ENCODE measurements at regions not wholly inside any gene's neighbourhood (a gene's known extent, or its start where the extent isn't known, plus 50 kb on each side); places are given as distances from the start of the nearest gene placed in this dataset.

DNA sequence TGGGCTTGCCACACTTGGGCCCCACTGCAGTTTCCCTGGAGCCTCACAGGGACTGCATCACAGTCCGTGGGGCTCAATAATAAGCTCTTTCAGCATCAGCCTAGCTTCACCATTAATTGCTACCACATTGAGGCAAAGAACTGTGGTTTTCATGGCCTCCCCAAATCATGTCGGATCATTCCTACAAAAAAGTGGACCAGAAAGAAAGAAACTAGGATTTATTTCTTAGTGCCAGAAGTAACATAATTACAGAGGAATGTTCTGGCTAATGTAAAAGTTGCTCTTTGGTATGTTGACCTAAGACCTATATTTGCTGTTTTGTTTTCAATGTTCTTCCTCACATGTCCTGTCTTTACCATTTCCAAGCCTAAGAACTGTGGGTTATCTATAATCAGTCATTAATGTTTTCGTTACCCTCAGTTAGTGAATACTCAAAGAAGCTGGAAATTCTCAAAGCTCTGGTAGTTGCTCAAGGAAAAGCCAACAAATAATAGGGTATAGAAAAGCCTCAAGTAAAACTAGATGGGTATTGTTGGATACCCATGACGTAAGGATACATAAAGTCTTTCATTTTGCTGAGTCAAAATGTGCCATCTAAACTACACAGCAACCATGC is 173.9 kb downstream of the LTN1 start:
- H3K27ac ChIP-seq (ENCODE audit: insufficient read depth in 1 of 2, low read depth in 1 of 2, low read length in 2 of 2, poor library complexity in 1 of 2, severe bottlenecking in 2 of 2) = no peak overlapping the region
- DNase-seq = no peak
- CTCF ChIA-PET = no interaction called here
- no peak overlapping the region for H3K4me3 ChIP-seq (ENCODE audit: control insufficient read depth in 1 of 7, extremely low read depth in 1 of 7, insufficient read depth in 4 of 7, low read depth in 2 of 7, low read length in 6 of 7)
- no peaks in the 10 kb centered on the region for H3K27me3 ChIP-seq (replicated peaks in 2 of 5; ENCODE audit: control insufficient read depth in 4 of 5, insufficient read depth in 5 of 5, low read length in 4 of 5)
- H3K9me3 ChIP-seq (ENCODE audit: control extremely low read depth in 1 of 5, control insufficient read depth in 4 of 5, insufficient read depth in 2 of 5, low read depth in 1 of 5, low read length in 4 of 5) = peaks cover 0 to 4% (median 0%) of the 10 kb centered on the region in 5 experiments
- no peaks in the 10 kb centered on the region for H3K4me1 ChIP-seq (ENCODE audit: control extremely low read depth in 1 of 4, control insufficient read depth in 4 of 4, insufficient read depth in 4 of 4, low read length in 3 of 4)
- POLR2A ChIA-PET = no interaction called here
- no peaks in the 10 kb centered on the region for H3K36me3 ChIP-seq (ENCODE audit: control insufficient read depth in 4 of 4, insufficient read depth in 4 of 4, low read length in 3 of 4)
- 90% methylated on average over 1 of the region's 4 CpGs for WGBS (ENCODE audit: insufficient coverage)

DNA sequence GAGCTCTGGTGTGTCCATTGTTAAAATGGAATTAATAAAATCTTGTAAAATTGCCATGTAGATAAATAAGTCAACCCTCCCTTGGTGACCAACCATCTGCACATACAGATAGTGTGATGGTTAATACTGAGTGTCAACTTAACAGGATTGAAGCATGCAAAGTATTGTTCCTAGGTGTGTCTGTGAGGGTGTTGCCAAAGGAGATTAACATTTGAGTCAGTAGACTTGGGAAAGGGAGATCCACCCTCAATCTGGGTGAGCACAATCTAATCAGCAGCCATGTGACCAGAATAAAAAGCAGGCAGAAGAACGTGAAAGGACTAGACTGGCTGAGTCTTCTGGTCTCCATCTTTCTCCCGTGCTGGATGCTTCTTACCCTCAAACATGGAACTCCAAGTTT is 174.8 kb downstream of the LTN1 start:
- Histone ChIP-seq H3K4me3 (ENCODE audit: control insufficient read depth in 1 of 7, extremely low read depth in 1 of 7, insufficient read depth in 4 of 7, low read depth in 2 of 7, low read length in 6 of 7) (no peak overlapping the region), H3K9me3 (ENCODE audit: control extremely low read depth in 1 of 5, control insufficient read depth in 4 of 5, insufficient read depth in 2 of 5, low read depth in 1 of 5, low read length in 4 of 5) (peaks cover 0 to 4% (median 0%) of the 10 kb centered on the region in 5 experiments), H3K27ac (ENCODE audit: insufficient read depth in 1 of 2, low read depth in 1 of 2, low read length in 2 of 2, poor library complexity in 1 of 2, severe bottlenecking in 2 of 2) (no peak overlapping the region), H3K27me3 (replicated peaks in 2 of 5; ENCODE audit: control insufficient read depth in 4 of 5, insufficient read depth in 5 of 5, low read length in 4 of 5) (no peaks in the 10 kb centered on the region), H3K36me3 (ENCODE audit: control insufficient read depth in 4 of 4, insufficient read depth in 4 of 4, low read length in 3 of 4) (no peaks in the 10 kb centered on the region), H3K4me1 (ENCODE audit: control extremely low read depth in 1 of 4, control insufficient read depth in 4 of 4, insufficient read depth in 4 of 4, low read length in 3 of 4) (no peaks in the 10 kb centered on the region)
- CTCF ChIA-PET = interaction anchor here (1.4 kb wide), 1 partner anchor 11 kb away, joined by 4 read pairs; no protein-coding TSS in a partner anchor
- POLR2A ChIA-PET = no interaction called here
- WGBS (ENCODE audit: insufficient coverage) = 100% methylated on average over 2 of the region's 2 CpGs
- DNase-seq = no peak

DNA sequence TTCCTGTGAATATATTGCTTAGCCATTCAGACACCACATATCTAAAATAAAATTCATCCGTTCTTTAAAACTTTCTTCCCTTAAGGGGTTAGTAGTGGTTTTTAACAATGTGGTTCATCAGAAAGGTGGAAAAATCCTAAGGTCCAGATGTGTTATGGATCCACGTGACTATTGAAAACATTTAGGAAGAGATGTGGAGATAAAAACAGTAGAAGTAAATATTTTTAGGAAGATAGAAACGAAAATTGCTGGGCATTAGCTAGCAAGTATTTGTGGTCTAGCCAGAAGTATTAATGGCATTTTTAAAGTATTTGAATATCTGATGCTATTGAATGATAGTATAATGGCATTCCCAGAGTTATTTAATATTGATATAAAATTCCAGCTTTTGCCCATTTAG is 180.8 kb downstream of the LTN1 start:
- CTCF ChIA-PET = no interaction called here

DNA sequence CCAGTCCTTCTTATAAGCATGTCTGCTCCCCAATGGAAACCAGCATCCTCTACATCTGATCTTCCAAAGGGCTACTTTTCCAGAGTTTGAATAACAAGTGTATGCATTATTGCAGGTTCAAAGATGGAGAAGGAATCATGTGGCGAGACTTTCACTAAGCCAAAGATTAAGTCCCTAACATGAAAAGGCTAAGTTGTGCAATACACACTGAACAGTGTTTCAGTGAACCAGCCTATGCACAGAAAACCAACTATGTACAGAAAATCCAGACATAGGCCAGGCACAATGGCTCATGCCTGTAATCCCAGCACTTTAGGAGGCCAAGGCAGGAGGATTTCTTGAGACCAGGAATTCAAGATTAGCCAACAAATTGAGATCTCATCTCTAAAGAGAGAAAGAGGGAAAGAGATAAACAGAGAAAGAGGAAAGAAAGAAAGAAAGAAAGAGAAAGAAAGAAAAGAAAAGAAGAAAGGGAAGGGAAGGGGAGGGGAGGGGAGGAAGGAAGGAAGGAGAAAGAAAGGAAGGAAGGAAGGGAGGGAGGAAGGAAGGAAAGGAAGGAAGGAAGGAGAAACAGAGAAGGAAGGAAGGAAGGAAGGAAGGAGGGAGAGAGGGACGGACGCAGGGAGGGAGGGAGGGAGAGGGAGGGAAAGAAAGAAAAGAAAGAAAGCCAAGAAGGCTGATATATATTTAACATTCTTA is 181.7 kb downstream of the LTN1 start:
- POLR2A ChIA-PET = no interaction called here
- no peak overlapping the region for H3K27ac ChIP-seq (ENCODE audit: insufficient read depth in 1 of 2, low read depth in 1 of 2, low read length in 2 of 2, poor library complexity in 1 of 2, severe bottlenecking in 2 of 2)
- H3K4me1 ChIP-seq (ENCODE audit: control extremely low read depth in 1 of 4, control insufficient read depth in 4 of 4, insufficient read depth in 4 of 4, low read length in 3 of 4) = no peaks in the 10 kb centered on the region
- no peak for DNase-seq
- CTCF ChIA-PET = no interaction called here
- no peaks in the 10 kb centered on the region for H3K27me3 ChIP-seq (replicated peaks in 2 of 5; ENCODE audit: control insufficient read depth in 4 of 5, insufficient read depth in 5 of 5, low read length in 4 of 5)
- no CpG with 5 or more reads among the region's 3 CpGs for WGBS (ENCODE audit: insufficient coverage)
- peaks cover 0 to 9% (median 2%) of the 10 kb centered on the region in 5 experiments for H3K9me3 ChIP-seq (ENCODE audit: control extremely low read depth in 1 of 5, control insufficient read depth in 4 of 5, insufficient read depth in 2 of 5, low read depth in 1 of 5, low read length in 4 of 5)
- H3K4me3 ChIP-seq (ENCODE audit: control insufficient read depth in 1 of 7, extremely low read depth in 1 of 7, insufficient read depth in 4 of 7, low read depth in 2 of 7, low read length in 6 of 7) = no peak overlapping the region
- peaks cover 0 to 3% (median 0%) of the 10 kb centered on the region in 4 experiments for H3K36me3 ChIP-seq (ENCODE audit: control insufficient read depth in 4 of 4, insufficient read depth in 4 of 4, low read length in 3 of 4)

More for the DNA sequence above, 180.8 kb downstream of the LTN1 start:
- H3K4me3 ChIP-seq (ENCODE audit: control insufficient read depth in 1 of 7, extremely low read depth in 1 of 7, insufficient read depth in 4 of 7, low read depth in 2 of 7, low read length in 6 of 7) = no peak overlapping the region
- no peak for DNase-seq
- no peaks in the 10 kb centered on the region for H3K4me1 ChIP-seq (ENCODE audit: control extremely low read depth in 1 of 4, control insufficient read depth in 4 of 4, insufficient read depth in 4 of 4, low read length in 3 of 4)
- WGBS (ENCODE audit: insufficient coverage) = 100% methylated on average over 2 of the region's 3 CpGs
- POLR2A ChIA-PET = no interaction called here
- no peak overlapping the region for H3K27ac ChIP-seq (ENCODE audit: insufficient read depth in 1 of 2, low read depth in 1 of 2, low read length in 2 of 2, poor library complexity in 1 of 2, severe bottlenecking in 2 of 2)
- peaks cover 0 to 3% (median 0%) of the 10 kb centered on the region in 4 experiments for H3K36me3 ChIP-seq (ENCODE audit: control insufficient read depth in 4 of 4, insufficient read depth in 4 of 4, low read length in 3 of 4)
- no peaks in the 10 kb centered on the region for H3K27me3 ChIP-seq (replicated peaks in 2 of 5; ENCODE audit: control insufficient read depth in 4 of 5, insufficient read depth in 5 of 5, low read length in 4 of 5)
- peaks cover 0 to 9% (median 2%) of the 10 kb centered on the region in 5 experiments for H3K9me3 ChIP-seq (ENCODE audit: control extremely low read depth in 1 of 5, control insufficient read depth in 4 of 5, insufficient read depth in 2 of 5, low read depth in 1 of 5, low read length in 4 of 5)

GRCh38 chr21:28805885-28806284 is 186.8 kb downstream of the LTN1 start:
- ChIA-PET POLR2A (no interaction called here), CTCF (no interaction called here)
- DNase-seq = no peak
- WGBS (ENCODE audit: insufficient coverage) = 100% methylated on average over 4 of the region's 4 CpGs
- Histone ChIP-seq H3K27ac (ENCODE audit: insufficient read depth in 1 of 2, low read depth in 1 of 2, low read length in 2 of 2, poor library complexity in 1 of 2, severe bottlenecking in 2 of 2) (no peak overlapping the region), H3K4me1 (ENCODE audit: control extremely low read depth in 1 of 4, control insufficient read depth in 4 of 4, insufficient read depth in 4 of 4, low read length in 3 of 4) (no peaks in the 10 kb centered on the region), H3K27me3 (replicated peaks in 2 of 5; ENCODE audit: control insufficient read depth in 4 of 5, insufficient read depth in 5 of 5, low read length in 4 of 5) (no peaks in the 10 kb centered on the region), H3K9me3 (ENCODE audit: control extremely low read depth in 1 of 5, control insufficient read depth in 4 of 5, insufficient read depth in 2 of 5, low read depth in 1 of 5, low read length in 4 of 5) (peaks cover 0 to 5% (median 0%) of the 10 kb centered on the region in 5 experiments), H3K4me3 (ENCODE audit: control insufficient read depth in 1 of 7, extremely low read depth in 1 of 7, insufficient read depth in 4 of 7, low read depth in 2 of 7, low read length in 6 of 7) (no peak overlapping the region), H3K36me3 (ENCODE audit: control insufficient read depth in 4 of 4, insufficient read depth in 4 of 4, low read length in 3 of 4) (peaks cover 0 to 3% (median 0%) of the 10 kb centered on the region in 4 experiments)

DNA sequence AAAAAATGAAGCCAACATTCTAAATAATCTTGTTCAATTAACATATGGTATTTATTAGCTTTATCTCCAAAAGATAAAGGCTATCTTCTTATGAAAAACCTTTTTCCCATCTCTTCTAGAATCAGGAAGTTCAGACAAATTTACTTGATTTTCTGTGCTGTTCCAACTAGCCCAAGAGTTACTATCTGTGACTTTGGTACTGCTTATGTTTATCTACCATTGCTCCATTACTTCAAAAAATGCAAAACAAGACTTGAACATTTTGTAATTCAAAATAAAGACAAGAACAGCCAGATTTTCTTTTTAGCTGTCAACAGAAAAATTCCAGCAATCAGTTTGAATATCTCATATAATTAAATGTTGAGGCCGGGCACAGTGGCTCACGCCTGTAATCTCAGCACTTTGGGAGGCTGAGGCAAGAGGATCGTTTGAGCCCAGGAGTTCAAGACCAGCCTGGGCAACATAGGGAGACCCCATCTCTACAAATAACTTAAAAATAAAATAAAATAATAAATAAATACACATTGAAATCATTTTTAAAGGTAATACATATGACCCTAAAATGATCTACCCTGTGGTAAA is 188.5 kb downstream of the LTN1 start:
- Histone ChIP-seq H3K27ac (ENCODE audit: insufficient read depth in 1 of 2, low read depth in 1 of 2, low read length in 2 of 2, poor library complexity in 1 of 2, severe bottlenecking in 2 of 2) (no peak overlapping the region), H3K27me3 (replicated peaks in 2 of 5; ENCODE audit: control insufficient read depth in 4 of 5, insufficient read depth in 5 of 5, low read length in 4 of 5) (no peaks in the 10 kb centered on the region), H3K9me3 (ENCODE audit: control extremely low read depth in 1 of 5, control insufficient read depth in 4 of 5, insufficient read depth in 2 of 5, low read depth in 1 of 5, low read length in 4 of 5) (peaks cover 0 to 3% (median 2%) of the 10 kb centered on the region in 5 experiments), H3K4me1 (ENCODE audit: control extremely low read depth in 1 of 4, control insufficient read depth in 4 of 4, insufficient read depth in 4 of 4, low read length in 3 of 4) (no peaks in the 10 kb centered on the region), H3K36me3 (ENCODE audit: control insufficient read depth in 4 of 4, insufficient read depth in 4 of 4, low read length in 3 of 4) (no peaks in the 10 kb centered on the region), H3K4me3 (ENCODE audit: control insufficient read depth in 1 of 7, extremely low read depth in 1 of 7, insufficient read depth in 4 of 7, low read depth in 2 of 7, low read length in 6 of 7) (no peak overlapping the region)
- DNase-seq = no peak
- WGBS (ENCODE audit: insufficient coverage) = 92% methylated on average over 2 of the region's 3 CpGs
- ChIA-PET POLR2A (no interaction called here), CTCF (no interaction called here)

- Histone ChIP-seq H3K4me3 (ENCODE audit: control insufficient read depth in 1 of 7, extremely low read depth in 1 of 7, insufficient read depth in 4 of 7, low read depth in 2 of 7, low read length in 6 of 7) (no peak overlapping the region), H3K9me3 (ENCODE audit: control extremely low read depth in 1 of 5, control insufficient read depth in 4 of 5, insufficient read depth in 2 of 5, low read depth in 1 of 5, low read length in 4 of 5) (peaks cover 0 to 4% (median 0%) of the 10 kb centered on the region in 5 experiments), H3K36me3 (ENCODE audit: control insufficient read depth in 4 of 4, insufficient read depth in 4 of 4, low read length in 3 of 4) (no peaks in the 10 kb centered on the region), H3K4me1 (ENCODE audit: control extremely low read depth in 1 of 4, control insufficient read depth in 4 of 4, insufficient read depth in 4 of 4, low read length in 3 of 4) (no peaks in the 10 kb centered on the region), H3K27ac (ENCODE audit: insufficient read depth in 1 of 2, low read depth in 1 of 2, low read length in 2 of 2, poor library complexity in 1 of 2, severe bottlenecking in 2 of 2) (no peak overlapping the region), H3K27me3 (replicated peaks in 2 of 5; ENCODE audit: control insufficient read depth in 4 of 5, insufficient read depth in 5 of 5, low read length in 4 of 5) (no peaks in the 10 kb centered on the region)
- no CpG with 5 or more reads among the region's 1 CpG for WGBS (ENCODE audit: insufficient coverage)
- no peak for DNase-seq
- POLR2A ChIA-PET = no interaction called here
- CTCF ChIA-PET = no interaction called here
Observed at GRCh38 chr21:28801906-28802305, 190.8 kb downstream of the LTN1 start.

Data from common myeloid progenitor, CD34-positive (primary cell).